Panc1 (cell line): ENCODE measurements at regions not wholly inside any gene's neighbourhood (a gene's known extent, or its start where the extent isn't known, plus 50 kb on each side); places are given as distances from the start of the nearest gene placed in this dataset.

Experiments used
- ATAC-seq: fragments of 200-7000 bp; cut with Tn5 transposase; 2 replicates; pipeline ENCODE4 v1.9.1; 2020; ENCODE audit warnings: mild to moderate bottlenecking, moderate library complexity
- BruUV-seq: library from RNA; stranded (reverse); fragments of 400-500 nt; replicated peaks from 2 replicates; lab custom pipeline; 2021; lab: Mats Ljungman, UMichigan
- CTCF ChIA-PET: fragments of 300-600 bp; sonication (Branson Sonifier 250); formaldehyde crosslinking; loops from one replicate; lab custom pipeline; 2022; ENCODE audit warnings: antibody characterized with exemption; lab: Charles Lee
- POLR2A ChIA-PET: fragments of 300-600 bp; sonication (Branson Sonifier 250); formaldehyde crosslinking; loops from one replicate; lab custom pipeline; 2022; ENCODE audit warnings: antibody characterized with exemption; lab: Charles Lee
- DNase-seq: peaks from one replicate; pipeline ENCODE4 v3.0.0-alpha.2; 2010; ENCODE audit warnings: low read depth, low spot score
- H3K27ac ChIP-seq: 2 replicates; pipeline ENCODE4 v1.5.1; 2011; ENCODE audit warnings: mild to moderate bottlenecking, low read length, inconsistent platforms
- H3K27me3 ChIP-seq: fragments of 200-500 bp; sonication (Bioruptor generic); 2 replicates; pipeline ENCODE4 v1.6.0; 2014; ENCODE audit warnings: low read length, inconsistent platforms; ENCODE audit not compliant: control insufficient read depth, insufficient read depth
- H3K36me3 ChIP-seq: fragments of 200-500 bp; sonication (Bioruptor generic); 2 replicates; pipeline ENCODE4 v1.5.1; 2014; ENCODE audit warnings: inconsistent platforms, mild to moderate bottlenecking, low read length, moderate library complexity; ENCODE audit not compliant: control insufficient read depth, insufficient read depth
- H3K4me1 ChIP-seq: 2 replicates; pipeline ENCODE4 v1.5.1; 2011; ENCODE audit warnings: inconsistent platforms, mild to moderate bottlenecking, low read length, moderate library complexity; ENCODE audit not compliant: control insufficient read depth, insufficient read depth
- H3K4me3 ChIP-seq, 2 experiments: 2 replicates each; pipeline ENCODE4 v1.5.1; 2011 to 2012; ENCODE audit warnings: low read depth in 2 of 2, low read length in 2 of 2, mild to moderate bottlenecking in 2 of 2, inconsistent platforms in 1 of 2, moderate library complexity in 1 of 2
- H3K9me3 ChIP-seq: fragments of 200-500 bp; sonication (Bioruptor generic); 2 replicates; pipeline ENCODE4 v1.5.1; 2014; ENCODE audit warnings: low read depth, mild to moderate bottlenecking, inconsistent platforms, low read length, moderate library complexity; ENCODE audit not compliant: control insufficient read depth, insufficient read depth
- POLR2AphosphoS5 ChIP-seq: IDR thresholded peaks from 2 replicates; pipeline ENCODE4 v1.6.1; 2012; ENCODE audit warnings: mild to moderate bottlenecking, low read depth, low read length, moderate library complexity
- REST ChIP-seq, 2 experiments: IDR thresholded peaks; 2 replicates each; pipeline ENCODE4 v1.6.1; 2011 to 2012; ENCODE audit warnings: low read depth in 2 of 2, control low read depth in 1 of 2, low read length in 1 of 2, mild to moderate bottlenecking in 1 of 2, moderate library complexity in 1 of 2; ENCODE audit not compliant: insufficient read depth in 1 of 2
- SIN3A ChIP-seq: IDR thresholded peaks from 2 replicates; pipeline ENCODE4 v1.6.1; 2012; ENCODE audit warnings: low read depth, mild to moderate bottlenecking, low read length, moderate library complexity, borderline replicate concordance; ENCODE audit not compliant: insufficient read depth
- TCF7L2 ChIP-seq: IDR thresholded peaks from 2 replicates; pipeline ENCODE4 v1.6.1; 2011; ENCODE audit warnings: mild to moderate bottlenecking, low read depth, low read length, inconsistent platforms
- in situ Hi-C: cut with HindIII; loops from 2 replicates; pipeline ENCODE4 v1.10.0; 2016; ENCODE audit warnings: low sequenced_read_pairs, low pct_unique_long_range_greater_than_20kb
- intact Hi-C: fragments of 100-400 bp; cut with micrococcal nuclease; formaldehyde crosslinking; loops from one replicate; pipeline ENCODE4 v1.10.0; 2022; ENCODE audit not compliant: unreplicated experiment
- TF ChIP-seq, protein P1 (sequence below): fragments of 450-650 bp; IDR thresholded peaks from 2 replicates; pipeline ENCODE4 v1.5.1; 2017; ENCODE audit warnings: mild to moderate bottlenecking

DNA sequence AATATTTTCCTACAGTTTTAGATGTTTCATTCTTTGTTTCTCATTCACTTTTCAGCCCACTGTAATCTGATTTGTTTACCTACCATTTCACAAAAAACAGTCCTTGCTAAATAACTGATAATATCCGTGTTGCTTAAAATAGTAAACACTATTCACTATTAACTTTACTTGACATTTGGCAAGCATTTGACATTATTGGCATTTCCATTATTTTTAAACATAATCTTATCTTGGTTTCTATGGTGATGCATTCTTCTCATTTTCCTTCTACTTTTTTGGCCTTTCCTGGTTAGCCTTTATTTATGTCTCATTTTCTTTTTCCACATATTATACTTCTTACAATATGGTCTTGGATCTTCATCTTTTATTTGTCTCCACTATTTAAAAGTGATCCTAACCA, 715.3 kb downstream of the DNAJB9 start:
- CTCF ChIA-PET, result no interaction called here
- no peak for ATAC-seq
- TF ChIP-seq SIN3A, result no peak
- H3K4me1 ChIP-seq, result no peaks in the 10 kb centered on the region
- H3K4me3 ChIP-seq, result no peak overlapping the region
- no peaks in the 10 kb centered on the region for H3K27me3 ChIP-seq
- no peaks in the 10 kb centered on the region for H3K36me3 ChIP-seq
- in situ Hi-C loops (no loop called here), intact Hi-C loops (no loop called here)
- POLR2A ChIA-PET, result no interaction called here
- BruUV-seq, result no TSS peak
- H3K27ac ChIP-seq, result no peak overlapping the region
- no peak for DNase-seq
- H3K9me3 ChIP-seq, result no peaks in the 10 kb centered on the region

- no peak for ATAC-seq
- TF ChIP-seq SIN3A, result no peak
- intact Hi-C loops (no loop called here), in situ Hi-C loops (no loop called here)
- H3K9me3 ChIP-seq, result no peaks in the 10 kb centered on the region
- no TSS peak for BruUV-seq
- ChIA-PET POLR2A (no interaction called here), CTCF (no interaction called here)
- no peak overlapping the region for H3K27ac ChIP-seq
- H3K4me1 ChIP-seq, result no peaks in the 10 kb centered on the region
- no peaks in the 10 kb centered on the region for H3K27me3 ChIP-seq
- H3K4me3 ChIP-seq, result no peak overlapping the region
- H3K36me3 ChIP-seq, result no peaks in the 10 kb centered on the region
- DNase-seq, result no peak
These were observed 725.5 kb downstream of the DNAJB9 start for GRCh38 chr7:109295158-109295557.

GRCh38 chr7:109308816-109309215, 739.1 kb downstream of the DNAJB9 start:
- BruUV-seq, result no TSS peak
- ChIA-PET POLR2A (no interaction called here), CTCF (no interaction called here)
- DNase-seq, result no peak
- Histone ChIP-seq H3K4me3 (no peak overlapping the region), H3K27me3 (no peaks in the 10 kb centered on the region), H3K4me1 (no peaks in the 10 kb centered on the region), H3K27ac (no peak overlapping the region), H3K36me3 (no peaks in the 10 kb centered on the region), H3K9me3 (no peaks in the 10 kb centered on the region; the same call in 1 of the 2 replicates)
- intact Hi-C loops (no loop called here), in situ Hi-C loops (no loop called here)
- ATAC-seq, result no peak
- TF ChIP-seq SIN3A (no peak), POLR2AphosphoS5 (no peak), REST (IDR thresholded peaks at IDR 0.05; ENCODE audit: insufficient read depth in 1 of 2, low read depth in 2 of 2, low read length in 1 of 2) (no peak), TCF7L2 (no peak)
- TF ChIP-seq, protein P1, sequence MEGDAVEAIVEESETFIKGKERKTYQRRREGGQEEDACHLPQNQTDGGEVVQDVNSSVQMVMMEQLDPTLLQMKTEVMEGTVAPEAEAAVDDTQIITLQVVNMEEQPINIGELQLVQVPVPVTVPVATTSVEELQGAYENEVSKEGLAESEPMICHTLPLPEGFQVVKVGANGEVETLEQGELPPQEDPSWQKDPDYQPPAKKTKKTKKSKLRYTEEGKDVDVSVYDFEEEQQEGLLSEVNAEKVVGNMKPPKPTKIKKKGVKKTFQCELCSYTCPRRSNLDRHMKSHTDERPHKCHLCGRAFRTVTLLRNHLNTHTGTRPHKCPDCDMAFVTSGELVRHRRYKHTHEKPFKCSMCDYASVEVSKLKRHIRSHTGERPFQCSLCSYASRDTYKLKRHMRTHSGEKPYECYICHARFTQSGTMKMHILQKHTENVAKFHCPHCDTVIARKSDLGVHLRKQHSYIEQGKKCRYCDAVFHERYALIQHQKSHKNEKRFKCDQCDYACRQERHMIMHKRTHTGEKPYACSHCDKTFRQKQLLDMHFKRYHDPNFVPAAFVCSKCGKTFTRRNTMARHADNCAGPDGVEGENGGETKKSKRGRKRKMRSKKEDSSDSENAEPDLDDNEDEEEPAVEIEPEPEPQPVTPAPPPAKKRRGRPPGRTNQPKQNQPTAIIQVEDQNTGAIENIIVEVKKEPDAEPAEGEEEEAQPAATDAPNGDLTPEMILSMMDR, result no peak
